Activated naive CD8-positive, alpha-beta T cell treated with anti-CD3 and anti-CD28 coated beads, Interleukin-2, amount 10 ng/mL, durations not matched to agents 7 days and 5 days (primary cell): ENCODE measurements at regions not wholly inside any gene's neighbourhood (a gene's known extent, or its start where the extent isn't known, plus 50 kb on each side); places are given as distances from the start of the nearest gene placed in this dataset.
A peak's percentile ranks its signal among the peaks of the same experiment; 100 is the strongest.

Source experiments
- ATAC-seq: fragments of 150-1000 bp; cut with Tn5 transposase; one replicate; pipeline ENCODE4 v1.10.0; 2021; ENCODE audit warnings: low read depth, moderate library complexity
- POLR2A ChIA-PET: fragments of 350-600 bp; sonication (Branson Sonifier 250); formaldehyde crosslinking; loops from one replicate; lab custom pipeline; 2021; ENCODE audit warnings: antibody characterized with exemption; lab: Charles Lee
- DNase-seq: peaks from one replicate; pipeline ENCODE4 v3.0.0; 2021
- H3K27ac Mint-ChIP-seq: one replicate; pipeline ENCODE4 v1.8.0; 2022; ENCODE audit warnings: mild to moderate bottlenecking, mixed read lengths
- H3K27me3 Mint-ChIP-seq: one replicate; pipeline ENCODE4 v1.8.0; 2022; ENCODE audit warnings: mild to moderate bottlenecking, moderate library complexity, mixed read lengths
- H3K36me3 Mint-ChIP-seq: one replicate; pipeline ENCODE4 v1.8.0; 2021; ENCODE audit warnings: mild to moderate bottlenecking, mixed read lengths
- H3K4me1 Mint-ChIP-seq: one replicate; pipeline ENCODE4 v1.8.0; 2021; ENCODE audit warnings: mixed read lengths
- H3K4me3 Mint-ChIP-seq: one replicate; pipeline ENCODE4 v1.8.0; 2022; ENCODE audit warnings: mild to moderate bottlenecking, moderate library complexity, mixed read lengths
- H3K9me3 Mint-ChIP-seq: one replicate; pipeline ENCODE4 v1.8.0; 2021; ENCODE audit warnings: mixed read lengths

DNA sequence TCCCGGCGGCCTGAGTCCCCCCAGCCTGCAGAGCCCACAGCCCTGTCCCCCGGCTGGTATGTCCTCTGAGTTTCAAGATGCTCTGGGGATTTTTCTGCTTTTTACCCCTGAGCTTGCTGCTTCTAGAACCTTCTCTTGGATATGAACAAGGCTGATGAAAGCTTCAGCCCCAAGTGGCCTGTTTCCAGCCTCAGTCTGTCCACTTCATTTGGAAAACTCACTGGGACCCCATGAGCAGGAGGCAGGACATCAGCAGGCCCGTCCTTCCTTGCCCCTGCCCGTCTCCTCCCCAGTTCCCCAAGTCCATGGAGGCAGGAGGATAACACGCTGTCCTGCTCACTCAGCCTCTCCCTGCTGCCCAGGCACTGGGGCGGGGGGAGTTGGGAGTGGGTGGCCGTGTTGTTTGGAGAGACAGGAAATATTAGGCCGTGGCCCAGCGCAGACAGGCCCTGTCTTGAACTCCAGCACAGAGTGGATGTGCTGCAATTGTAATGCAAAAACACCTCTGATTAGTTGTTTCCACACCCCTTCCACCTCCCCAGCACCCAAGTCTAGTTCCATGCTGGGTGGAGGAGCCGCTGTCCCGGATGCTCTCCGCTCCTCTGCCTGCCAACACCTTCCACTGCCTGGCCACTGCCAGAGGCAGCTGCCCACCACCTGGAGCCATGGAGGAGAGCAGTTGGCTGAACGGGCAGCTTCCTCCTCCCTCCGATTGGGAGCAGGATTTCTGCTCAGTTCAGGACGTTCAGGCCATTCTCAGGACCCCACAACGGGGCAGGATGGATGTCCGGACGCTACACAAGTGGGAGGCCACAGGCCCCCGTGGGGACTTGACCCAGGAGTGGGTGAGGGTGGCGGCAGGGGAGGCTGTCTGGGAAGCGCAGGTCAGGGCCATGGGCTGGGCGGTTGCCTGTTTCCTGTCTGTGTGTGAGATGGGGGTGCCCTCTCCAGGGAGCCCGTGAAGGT is 216.9 kb upstream of the GSE1 start:
- POLR2A ChIA-PET, result no interaction called here
- Mint-ChIP-seq H3K27ac (no peak overlapping the region), H3K36me3 (no peaks in the 10 kb centered on the region), H3K27me3 (no peaks in the 10 kb centered on the region), H3K4me1 (no peaks in the 10 kb centered on the region), H3K9me3 (no peaks in the 10 kb centered on the region), H3K4me3 (no peak overlapping the region)
- ATAC-seq, result no peak
- peak; percentile 27 for DNase-seq

DNA sequence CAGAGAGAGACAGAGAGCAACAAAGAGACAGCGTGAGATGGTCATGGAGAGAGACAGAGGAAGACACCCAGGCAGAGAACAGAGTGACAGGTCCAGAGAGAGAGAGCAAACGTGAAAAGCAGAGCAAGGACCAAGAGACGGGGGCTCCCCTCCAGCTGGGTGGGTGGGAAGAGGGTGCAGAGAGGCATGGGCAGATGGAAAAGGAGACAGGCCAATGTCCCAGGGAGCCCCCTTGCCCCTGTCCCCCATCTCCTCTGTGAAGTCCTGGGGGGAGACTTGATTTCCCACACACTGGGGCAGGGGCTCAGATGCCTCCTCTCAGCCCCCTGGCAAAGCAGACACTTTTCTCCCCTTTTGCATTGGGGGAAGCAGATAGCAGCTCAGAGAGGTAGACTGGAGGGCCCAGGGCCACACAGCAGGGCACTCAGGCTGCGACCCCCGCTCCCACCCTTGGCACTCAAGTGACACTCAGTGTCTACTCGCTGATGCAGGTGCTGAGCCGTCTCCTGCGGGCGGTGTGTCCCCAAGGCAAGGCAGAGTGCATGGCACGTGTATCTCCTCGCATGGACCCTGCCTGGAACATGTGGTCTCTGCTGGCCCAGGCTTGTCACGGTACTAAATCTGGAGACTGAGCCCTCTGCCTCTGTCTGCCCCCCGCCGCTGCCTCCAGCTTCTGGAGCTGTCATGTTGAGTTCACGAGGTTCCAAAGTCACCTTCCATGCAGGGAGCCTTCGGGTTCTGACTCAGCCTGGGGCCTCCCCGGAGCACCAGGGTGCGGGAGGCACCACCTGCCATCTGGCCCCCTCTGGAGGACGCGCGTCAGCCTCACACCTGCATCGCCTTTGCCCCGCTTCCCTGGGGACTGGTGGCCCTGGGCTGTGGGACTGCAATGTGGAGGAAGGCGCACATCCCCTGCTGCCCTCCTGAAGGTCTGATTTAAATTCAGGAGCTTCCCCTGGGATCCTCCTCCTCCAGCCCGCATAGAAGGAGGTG is 215.9 kb upstream of the GSE1 start:
- no peak for ATAC-seq
- POLR2A ChIA-PET, result no interaction called here

DNA sequence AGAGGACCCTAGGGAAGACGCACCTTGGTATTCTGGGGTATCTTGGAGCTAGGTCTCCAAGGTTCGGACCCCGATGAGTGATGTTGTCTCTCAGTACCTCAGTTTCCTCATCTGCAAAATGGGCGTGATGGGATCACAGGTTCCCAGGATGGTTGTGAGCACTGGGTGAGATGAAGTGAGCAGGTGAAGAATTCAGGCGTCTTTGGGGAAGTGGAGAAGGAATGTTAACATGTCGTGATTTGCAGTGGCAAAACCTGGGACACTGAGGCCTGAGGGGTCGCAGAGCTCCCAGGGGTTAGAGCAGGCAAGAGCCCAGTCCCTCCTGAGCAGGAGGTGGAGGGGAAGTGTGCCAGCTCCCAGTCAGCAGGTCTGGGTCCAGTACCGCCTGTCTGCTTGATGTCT is 215.1 kb upstream of the GSE1 start:
- Mint-ChIP-seq H3K36me3 (no peaks in the 10 kb centered on the region), H3K4me1 (peaks cover 1% of the 10 kb centered on the region), H3K9me3 (no peaks in the 10 kb centered on the region), H3K4me3 (no peak overlapping the region), H3K27me3 (no peaks in the 10 kb centered on the region), H3K27ac (no peak overlapping the region)
- POLR2A ChIA-PET, result no interaction called here
- DNase-seq (no peak), ATAC-seq (no peak)

More for the DNA sequence above, 215.9 kb upstream of the GSE1 start:
- H3K4me3 Mint-ChIP-seq, result no peak overlapping the region
- H3K9me3 Mint-ChIP-seq, result no peaks in the 10 kb centered on the region
- no peak overlapping the region for H3K27ac Mint-ChIP-seq
- H3K4me1 Mint-ChIP-seq, result no peaks in the 10 kb centered on the region
- no peaks in the 10 kb centered on the region for H3K36me3 Mint-ChIP-seq
- H3K27me3 Mint-ChIP-seq, result no peaks in the 10 kb centered on the region
- DNase-seq, result peak; percentile 30

DNA sequence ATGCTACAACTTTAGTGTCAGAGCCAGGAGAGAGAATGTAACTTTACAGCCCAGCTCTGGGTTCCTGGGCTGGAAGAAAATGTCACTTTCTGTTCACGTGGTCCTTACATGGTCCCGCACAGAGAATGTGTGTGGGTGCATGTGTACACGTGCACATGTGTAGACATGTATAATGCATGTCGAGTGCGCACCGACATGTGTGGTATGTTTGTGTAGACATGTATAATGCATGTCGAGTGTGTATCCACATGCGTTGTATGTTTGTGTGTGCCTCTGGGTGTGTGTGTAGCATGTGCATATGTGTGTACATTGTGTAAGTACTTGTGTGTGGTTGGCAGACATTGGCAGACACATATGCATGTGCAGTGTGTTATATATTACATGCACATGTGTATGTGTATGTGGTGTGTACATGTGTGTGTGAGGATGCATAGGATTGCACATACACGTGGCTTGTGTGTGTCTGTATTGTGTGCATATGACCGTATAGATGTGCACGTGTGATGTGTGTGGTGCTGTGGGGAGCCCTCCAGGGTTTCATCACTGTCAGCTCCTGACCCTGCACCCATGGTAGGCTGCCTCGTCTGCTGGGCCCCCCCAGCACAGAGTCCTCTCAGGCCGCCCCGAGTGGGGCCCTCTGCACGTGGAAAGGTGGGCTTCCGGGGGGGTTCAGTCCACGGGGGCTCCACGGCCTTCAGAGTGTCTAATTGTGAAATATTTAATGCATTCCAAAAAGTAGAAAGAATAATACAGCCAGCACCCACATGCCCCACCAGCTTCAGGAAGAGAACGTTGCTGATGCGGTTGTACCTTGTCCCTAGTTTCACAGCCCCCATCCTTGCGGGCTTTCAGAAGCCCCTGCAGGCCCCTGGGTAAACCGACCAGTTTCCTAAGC is 214.2 kb upstream of the GSE1 start:
- Mint-ChIP-seq H3K36me3 (no peaks in the 10 kb centered on the region), H3K4me3 (no peak overlapping the region), H3K27me3 (no peaks in the 10 kb centered on the region), H3K9me3 (no peaks in the 10 kb centered on the region), H3K4me1 (peaks cover 4% of the 10 kb centered on the region), H3K27ac (no peak overlapping the region)
- POLR2A ChIA-PET, result interaction anchor here (0.7 kb wide), 1 partner anchor 228 kb away, joined by 4 read pairs; no protein-coding TSS in a partner anchor
- peak; percentile 28 for DNase-seq
- no peak for ATAC-seq

DNA sequence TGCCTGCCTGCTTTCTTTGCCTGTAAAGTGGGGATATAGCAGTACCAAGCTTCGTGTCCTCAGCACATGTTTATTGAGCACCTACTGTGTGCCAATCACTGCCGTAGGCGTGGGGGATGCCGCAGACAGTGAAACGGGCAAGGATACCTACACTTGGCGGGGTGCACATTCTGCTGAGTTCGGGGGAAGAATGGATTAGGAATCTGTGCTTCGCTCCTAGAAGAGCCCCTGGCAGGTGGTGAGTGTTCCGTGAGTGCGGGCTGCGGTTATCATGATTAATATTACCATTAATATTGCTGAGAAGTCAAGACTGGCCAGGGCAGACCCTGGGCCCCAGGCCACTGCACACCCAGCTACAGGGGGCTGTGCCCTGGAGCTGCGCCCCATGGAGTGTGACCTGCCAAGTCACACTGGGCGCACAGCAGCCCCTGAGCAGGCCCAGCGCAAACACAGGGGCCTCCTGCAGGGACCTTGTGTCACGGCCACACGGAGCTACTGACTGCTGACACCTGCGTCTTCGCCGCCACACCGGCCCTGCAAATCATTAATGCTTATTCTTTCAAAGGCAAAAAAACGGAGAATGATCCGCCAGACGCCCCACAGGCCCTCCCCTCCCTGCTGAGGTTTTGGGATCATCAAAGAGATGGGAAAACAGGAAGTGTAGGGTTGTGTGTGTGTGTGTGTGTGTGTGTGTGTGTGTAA is 213.4 kb upstream of the GSE1 start:
- ATAC-seq (no peak), DNase-seq (peak; percentile 28)
- peaks cover 4% of the 10 kb centered on the region for H3K4me1 Mint-ChIP-seq
- no peaks in the 10 kb centered on the region for H3K36me3 Mint-ChIP-seq
- no peak overlapping the region for H3K27ac Mint-ChIP-seq
- POLR2A ChIA-PET, result interaction anchor here (0.7 kb wide), 1 partner anchor 229 kb away, joined by 4 read pairs; no protein-coding TSS in a partner anchor
- H3K27me3 Mint-ChIP-seq, result no peaks in the 10 kb centered on the region
- no peaks in the 10 kb centered on the region for H3K9me3 Mint-ChIP-seq
- H3K4me3 Mint-ChIP-seq, result no peak overlapping the region

DNA sequence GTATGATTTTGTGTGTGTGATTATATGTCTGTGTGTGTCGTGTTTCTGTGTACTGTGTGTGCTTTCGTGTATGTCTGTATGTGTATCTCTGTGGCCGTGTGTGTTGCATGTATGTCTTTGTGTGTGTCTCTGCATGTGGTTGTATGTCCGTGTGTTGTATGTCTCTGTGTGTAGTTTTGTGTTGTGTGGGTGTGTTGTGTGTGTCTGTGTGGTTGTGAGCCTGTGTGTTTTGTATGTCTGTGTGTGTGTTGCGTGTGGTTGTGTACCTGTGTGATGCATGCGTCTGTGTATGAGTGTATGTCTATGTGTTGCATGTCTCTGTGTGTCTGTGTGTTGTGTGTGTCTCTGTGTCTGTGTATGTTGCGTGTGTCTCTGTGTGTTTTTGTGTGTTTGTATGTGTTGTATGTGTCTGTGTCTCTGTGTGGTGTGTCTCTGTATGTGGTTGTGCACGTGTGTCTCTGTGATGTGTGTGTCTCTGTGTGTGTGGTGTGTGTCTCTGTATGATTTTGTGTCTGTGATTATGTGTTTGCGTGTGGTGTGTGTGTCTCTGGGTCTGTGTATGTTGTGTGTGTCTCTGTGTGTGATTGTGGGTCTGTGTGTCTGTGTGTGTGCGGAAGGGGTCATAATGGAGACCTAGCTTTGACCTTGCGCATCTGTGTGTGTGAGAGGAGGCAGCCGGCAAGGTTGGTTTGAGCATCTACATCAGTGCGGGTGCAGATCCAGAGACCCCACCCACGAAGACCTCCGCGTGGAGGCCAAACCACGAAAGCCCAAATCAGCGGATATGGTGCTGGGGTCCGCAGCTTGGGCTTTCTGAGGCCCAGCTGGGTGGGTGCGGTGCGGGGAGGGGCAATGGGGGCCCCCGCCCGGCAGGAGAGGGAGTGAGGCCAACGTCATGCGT is 212.6 kb upstream of the GSE1 start:
- H3K27ac Mint-ChIP-seq, result no peak overlapping the region
- H3K4me1 Mint-ChIP-seq, result peaks cover 4% of the 10 kb centered on the region
- H3K9me3 Mint-ChIP-seq, result no peaks in the 10 kb centered on the region
- ATAC-seq (no peak), DNase-seq (no peak)
- H3K4me3 Mint-ChIP-seq, result no peak overlapping the region
- H3K36me3 Mint-ChIP-seq, result no peaks in the 10 kb centered on the region
- POLR2A ChIA-PET, result interaction anchor here (0.5 kb wide), 1 partner anchor 321 kb away, joined by 3 read pairs; no protein-coding TSS in a partner anchor
- no peaks in the 10 kb centered on the region for H3K27me3 Mint-ChIP-seq

DNA sequence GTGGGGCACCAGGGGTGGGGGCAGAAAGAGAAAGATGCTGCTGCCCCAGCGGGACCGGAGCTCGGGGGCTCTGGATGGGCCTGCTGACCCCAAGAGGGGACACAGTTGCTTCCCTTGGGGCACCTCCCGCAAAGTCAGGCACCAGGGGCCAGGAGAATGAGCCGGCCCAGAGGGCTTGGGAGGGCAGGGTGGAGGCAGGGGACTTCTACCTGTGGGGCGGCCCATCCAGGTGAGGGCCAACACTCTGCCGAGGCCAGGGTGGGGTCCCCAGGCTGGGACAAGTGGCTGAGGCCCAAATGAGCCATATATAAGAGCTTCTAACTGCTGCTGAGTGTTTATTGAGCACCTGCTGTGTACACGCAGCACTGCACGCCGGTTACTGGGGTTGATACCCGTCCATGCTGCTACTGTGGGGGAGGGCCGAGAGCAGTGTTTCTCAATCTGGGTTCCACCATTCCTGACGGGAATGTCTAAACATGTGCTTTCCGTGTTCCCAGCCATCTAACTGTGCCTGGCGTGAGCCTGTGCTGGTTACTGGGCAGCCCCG is 211.7 kb upstream of the GSE1 start:
- DNase-seq (peak; percentile 14), ATAC-seq (no peak)
- no peaks in the 10 kb centered on the region for H3K27me3 Mint-ChIP-seq
- H3K4me3 Mint-ChIP-seq, result no peak overlapping the region
- POLR2A ChIA-PET, result interaction anchor here (0.5 kb wide), 1 partner anchor 321 kb away, joined by 3 read pairs; no protein-coding TSS in a partner anchor
- H3K36me3 Mint-ChIP-seq, result no peaks in the 10 kb centered on the region
- H3K27ac Mint-ChIP-seq, result no peak overlapping the region
- peaks cover 4% of the 10 kb centered on the region for H3K4me1 Mint-ChIP-seq
- H3K9me3 Mint-ChIP-seq, result no peaks in the 10 kb centered on the region

DNA sequence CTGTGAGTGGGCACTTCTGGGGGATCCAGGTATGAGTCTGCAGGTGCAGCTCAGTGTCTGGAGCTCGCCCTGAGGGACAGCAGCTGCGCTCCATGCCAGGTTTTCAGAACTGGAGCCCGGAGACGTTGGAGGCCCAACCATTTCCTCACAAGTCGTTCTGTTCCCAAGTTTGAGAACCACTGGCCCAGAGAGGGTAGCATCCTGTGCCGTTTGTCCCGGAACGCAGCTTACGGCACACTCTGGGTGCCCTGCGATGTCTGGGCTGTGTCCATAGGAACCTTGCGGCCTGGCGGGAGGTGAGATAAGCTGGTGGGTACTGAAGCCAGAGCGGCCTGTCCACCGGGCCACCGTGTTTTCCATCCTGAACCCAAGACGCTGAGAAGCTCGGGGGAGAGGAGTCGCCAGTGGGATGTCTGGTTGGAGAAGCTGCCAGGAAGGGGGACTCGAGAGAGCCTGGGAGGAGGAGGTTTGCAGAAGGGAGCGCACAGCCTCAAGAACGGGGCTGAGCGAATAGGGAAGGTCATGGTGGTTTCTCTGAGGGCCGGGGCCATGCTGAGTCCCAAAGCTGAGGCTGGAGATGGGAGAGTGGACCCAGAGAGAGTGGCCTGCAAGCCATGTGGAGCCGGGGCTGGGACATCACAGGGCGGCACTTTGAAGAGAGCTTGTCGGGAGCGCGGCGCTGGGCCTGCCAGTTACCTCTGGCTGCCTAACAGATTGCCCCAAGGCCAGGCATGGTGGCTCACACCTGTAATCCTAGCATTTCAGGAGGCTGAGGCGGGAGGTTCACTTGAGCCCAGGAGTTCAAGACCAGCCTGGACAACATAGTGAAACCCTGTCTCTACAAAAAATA is 211.0 kb upstream of the GSE1 start:
- ATAC-seq (no peak), DNase-seq (peak; percentile 25)
- no peak overlapping the region for H3K27ac Mint-ChIP-seq
- H3K4me3 Mint-ChIP-seq, result no peak overlapping the region
- H3K27me3 Mint-ChIP-seq, result no peaks in the 10 kb centered on the region
- POLR2A ChIA-PET, result interaction anchor here (0.6 kb wide), 1 partner anchor 215 kb away, joined by 3 read pairs; no protein-coding TSS in a partner anchor
- peaks cover 4% of the 10 kb centered on the region for H3K4me1 Mint-ChIP-seq
- no peaks in the 10 kb centered on the region for H3K36me3 Mint-ChIP-seq
- no peaks in the 10 kb centered on the region for H3K9me3 Mint-ChIP-seq

DNA sequence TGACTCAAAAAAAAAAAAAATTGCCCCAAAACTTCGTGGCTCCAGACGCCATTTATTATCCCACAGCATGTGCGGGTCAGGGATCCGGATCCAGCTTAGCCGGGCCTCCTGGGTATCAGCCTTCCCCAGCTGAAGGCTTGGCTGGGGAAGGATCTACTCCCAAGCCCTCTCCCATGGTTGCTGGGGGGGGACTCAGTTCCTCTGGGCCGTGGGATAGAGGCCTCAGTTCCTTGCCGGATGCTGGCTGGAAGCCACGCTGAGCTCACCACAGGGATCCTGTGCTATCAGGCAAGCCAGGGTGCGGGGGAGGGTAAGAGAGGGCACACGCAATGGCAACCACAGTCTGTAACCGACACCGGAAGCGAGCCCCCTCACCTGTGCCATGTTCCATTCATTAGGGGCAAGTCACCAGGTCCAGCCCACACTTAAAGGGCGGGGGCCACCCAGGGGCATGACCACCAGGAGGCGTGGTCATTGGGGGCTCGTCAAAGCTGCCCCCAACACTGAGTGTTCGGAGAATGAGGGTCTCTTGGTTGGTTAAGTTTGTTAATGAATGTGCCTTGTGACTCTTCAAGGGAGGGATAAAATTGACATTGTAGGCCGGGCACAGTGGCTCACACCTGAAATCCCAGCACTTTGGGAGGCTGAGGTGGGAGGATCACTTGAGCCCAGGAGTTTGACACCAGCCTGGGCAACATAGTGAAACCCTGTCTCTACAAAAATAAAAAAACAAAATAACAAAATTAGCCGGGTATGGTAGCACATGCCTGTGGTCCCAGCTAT is 210.0 kb upstream of the GSE1 start:
- no peaks in the 10 kb centered on the region for H3K9me3 Mint-ChIP-seq
- no peak overlapping the region for H3K27ac Mint-ChIP-seq
- no peak overlapping the region for H3K4me3 Mint-ChIP-seq
- DNase-seq (peak; percentile 17), ATAC-seq (no peak)
- peaks cover 4% of the 10 kb centered on the region for H3K4me1 Mint-ChIP-seq
- no peaks in the 10 kb centered on the region for H3K27me3 Mint-ChIP-seq
- no peaks in the 10 kb centered on the region for H3K36me3 Mint-ChIP-seq
- POLR2A ChIA-PET, result interaction anchor here (0.6 to 0.7 kb wide), 2 partner anchors 214 to 828 kb away, joined by 3 read pairs; no protein-coding TSS in a partner anchor

DNA sequence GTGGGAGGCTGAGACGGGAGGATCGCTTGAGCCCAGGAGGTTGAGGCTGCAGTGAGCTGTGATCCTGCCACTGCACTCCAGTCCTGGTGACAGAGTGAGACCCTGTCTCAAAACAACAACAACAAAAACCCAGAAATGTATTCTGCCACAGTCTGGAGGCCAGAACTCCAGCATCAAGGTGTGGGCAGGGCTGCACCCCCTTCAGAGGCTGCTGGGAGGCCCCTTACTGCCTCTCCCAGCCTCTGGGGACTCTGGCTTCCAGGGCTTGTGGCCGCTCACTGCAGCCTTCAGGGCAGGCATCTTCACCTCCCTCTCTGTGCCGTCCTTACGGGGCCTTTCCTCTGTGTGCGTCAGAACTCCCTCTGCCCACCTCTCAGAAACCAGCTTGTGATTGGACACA is 209.4 kb upstream of the GSE1 start:
- Mint-ChIP-seq H3K27me3 (no peaks in the 10 kb centered on the region), H3K9me3 (no peaks in the 10 kb centered on the region), H3K4me1 (peaks cover 4% of the 10 kb centered on the region), H3K36me3 (no peaks in the 10 kb centered on the region), H3K27ac (no peak overlapping the region), H3K4me3 (no peak overlapping the region)
- POLR2A ChIA-PET, result interaction anchor here (0.7 kb wide), 1 partner anchor 827 kb away, joined by 3 read pairs; no protein-coding TSS in a partner anchor
- DNase-seq, result peak; percentile 21
- ATAC-seq, result no peak
